Nephron progenitor cell (in vitro differentiated cells): ENCODE measurements at regions not wholly inside any gene's neighbourhood (a gene's known extent, or its start where the extent isn't known, plus 50 kb on each side); places are given as distances from the start of the nearest gene placed in this dataset.

Source experiments
- DNase-seq: peaks from one replicate; pipeline ENCODE4 v3.0.0; 2021
- H3K27ac Mint-ChIP-seq: 2 replicates; pipeline ENCODE4 v1.8.0; 2021; ENCODE audit warnings: mild to moderate bottlenecking, moderate library complexity, mixed read lengths
- H3K27me3 Mint-ChIP-seq: 2 replicates; pipeline ENCODE4 v1.8.0; 2021; ENCODE audit warnings: mild to moderate bottlenecking, low read depth, mixed read lengths; ENCODE audit not compliant: poor library complexity
- H3K36me3 Mint-ChIP-seq: 2 replicates; pipeline ENCODE4 v1.8.0; 2021; ENCODE audit warnings: low read depth, mixed read lengths
- H3K4me1 Mint-ChIP-seq: 2 replicates; pipeline ENCODE4 v1.8.0; 2021; ENCODE audit warnings: mixed read lengths
- H3K4me3 Mint-ChIP-seq: 2 replicates; pipeline ENCODE4 v1.8.0; 2021; ENCODE audit warnings: mild to moderate bottlenecking, moderate library complexity, mixed read lengths
- H3K9me3 Mint-ChIP-seq: 2 replicates; pipeline ENCODE4 v1.8.0; 2021; ENCODE audit warnings: mild to moderate bottlenecking, moderate library complexity, mixed read lengths
- CTCF ChIP-seq: fragments of 200-600 bp; sonication (generic); IDR thresholded peaks from 2 replicates; pipeline ENCODE4 v1.5.0; 2021; ENCODE audit warnings: antibody characterized with exemption

GRCh38 chr17:70013911-70014310 lies 61.1 kb upstream of the KCNJ16 start:
- Mint-ChIP-seq H3K36me3 (no peaks in the 10 kb centered on the region), H3K27me3 (peaks cover 2% of the 10 kb centered on the region), H3K4me3 (no peak overlapping the region), H3K4me1 (no peaks in the 10 kb centered on the region), H3K9me3 (no peaks in the 10 kb centered on the region), H3K27ac (no peak overlapping the region)
- no peak for DNase-seq
- TF ChIP-seq CTCF: no peak

- H3K27me3 Mint-ChIP-seq: peaks cover 2% of the 10 kb centered on the region
- no peaks in the 10 kb centered on the region for H3K36me3 Mint-ChIP-seq
- no peaks in the 10 kb centered on the region for H3K9me3 Mint-ChIP-seq
- no peak overlapping the region for H3K27ac Mint-ChIP-seq
- no peaks in the 10 kb centered on the region for H3K4me1 Mint-ChIP-seq
- no peak for DNase-seq
- TF ChIP-seq CTCF: no peak
- no peak overlapping the region for H3K4me3 Mint-ChIP-seq
Measured at GRCh38 chr17:70017112-70017511, 57.9 kb upstream of the KCNJ16 start.

GRCh38 chr17:70017941-70018340 lies 57.1 kb upstream of the KCNJ16 start:
- Mint-ChIP-seq H3K9me3 (no peaks in the 10 kb centered on the region), H3K27ac (no peak overlapping the region), H3K4me3 (no peak overlapping the region), H3K27me3 (peaks cover under 1% of the 10 kb centered on the region), H3K36me3 (no peaks in the 10 kb centered on the region), H3K4me1 (no peaks in the 10 kb centered on the region)
- TF ChIP-seq CTCF: no peak
- DNase-seq: no peak

GRCh38 chr17:70021726-70022125 lies 53.3 kb upstream of the KCNJ16 start:
- H3K27me3 Mint-ChIP-seq: peaks cover 4% of the 10 kb centered on the region
- no peak for TF ChIP-seq CTCF
- no peak for DNase-seq
- H3K36me3 Mint-ChIP-seq: no peaks in the 10 kb centered on the region
- H3K9me3 Mint-ChIP-seq: peaks cover under 1% of the 10 kb centered on the region
- no peak overlapping the region for H3K4me3 Mint-ChIP-seq
- no peak overlapping the region for H3K27ac Mint-ChIP-seq
- H3K4me1 Mint-ChIP-seq: no peaks in the 10 kb centered on the region

GRCh38 chr17:70022175-70022574 lies 52.9 kb upstream of the KCNJ16 start:
- Mint-ChIP-seq H3K4me1 (no peaks in the 10 kb centered on the region), H3K4me3 (no peak overlapping the region), H3K27me3 (peaks cover 7% of the 10 kb centered on the region), H3K9me3 (peaks cover 5% of the 10 kb centered on the region), H3K27ac (no peak overlapping the region), H3K36me3 (no peaks in the 10 kb centered on the region)
- no peak for TF ChIP-seq CTCF
- no peak for DNase-seq

- no peak for TF ChIP-seq CTCF
Measured at GRCh38 chr17:70024253-70024652, 50.8 kb upstream of the KCNJ16 start.

More at GRCh38 chr17:70024253-70024652, 50.8 kb upstream of the KCNJ16 start:
- Mint-ChIP-seq H3K4me3 (no peak overlapping the region), H3K4me1 (no peaks in the 10 kb centered on the region), H3K9me3 (peaks cover 14% of the 10 kb centered on the region), H3K36me3 (no peaks in the 10 kb centered on the region), H3K27ac (no peak overlapping the region), H3K27me3 (peaks cover 12% of the 10 kb centered on the region)
- DNase-seq: no peak
